ENCODE measurements at regions not wholly inside any gene's neighbourhood (a gene's known extent, or its start where the extent isn't known, plus 50 kb on each side); places are given as distances from the start of the nearest gene placed in this dataset.
"Not testable (repeated sequence)": the region's sequence is repeated elsewhere in the genome, so short reads cannot be mapped to it uniquely, and the experiment has no call there.

GRCh38 chr6:109253366-109253765 is 128.9 kb downstream of the CD164 start:
- no peak for DNase-seq (ENCODE audit: low read depth)

DNA sequence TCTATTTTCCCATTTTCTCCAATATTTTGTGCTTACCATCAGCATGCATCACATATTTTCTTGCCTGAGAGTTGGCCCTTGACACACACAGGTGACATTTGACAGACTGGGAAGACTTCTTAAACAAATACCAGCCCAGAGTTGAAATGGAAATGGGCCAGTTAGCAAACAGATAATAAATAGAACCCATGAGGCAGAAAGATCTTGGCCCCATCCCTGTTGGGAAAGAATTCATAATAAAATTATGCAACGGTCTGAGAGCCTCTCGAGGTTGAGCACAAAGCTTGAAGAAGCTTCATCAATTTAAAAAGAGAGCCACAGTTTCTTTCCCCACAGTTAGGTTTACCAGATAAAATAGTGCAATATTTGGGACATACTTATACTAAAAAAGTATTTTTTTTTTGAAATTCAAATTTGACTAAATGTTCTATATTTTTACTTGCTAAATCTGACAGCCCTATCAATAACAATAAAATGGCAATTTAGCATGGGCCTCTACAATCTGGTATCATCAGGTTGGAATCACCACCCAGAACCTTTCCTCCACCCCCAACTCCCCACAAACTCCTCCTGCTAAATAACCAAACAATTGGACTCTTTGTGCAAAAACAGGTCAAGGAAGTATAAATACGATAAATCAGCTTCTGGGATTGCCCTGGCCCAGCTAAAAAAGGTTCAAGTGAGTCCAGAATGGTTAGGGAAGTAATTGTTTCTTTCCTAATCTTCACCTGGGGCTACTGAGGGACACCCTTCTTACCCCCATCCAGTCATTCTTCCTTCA is 129.8 kb downstream of the CD164 start:
- no peak for DNase-seq (ENCODE audit: low read depth)

DNA sequence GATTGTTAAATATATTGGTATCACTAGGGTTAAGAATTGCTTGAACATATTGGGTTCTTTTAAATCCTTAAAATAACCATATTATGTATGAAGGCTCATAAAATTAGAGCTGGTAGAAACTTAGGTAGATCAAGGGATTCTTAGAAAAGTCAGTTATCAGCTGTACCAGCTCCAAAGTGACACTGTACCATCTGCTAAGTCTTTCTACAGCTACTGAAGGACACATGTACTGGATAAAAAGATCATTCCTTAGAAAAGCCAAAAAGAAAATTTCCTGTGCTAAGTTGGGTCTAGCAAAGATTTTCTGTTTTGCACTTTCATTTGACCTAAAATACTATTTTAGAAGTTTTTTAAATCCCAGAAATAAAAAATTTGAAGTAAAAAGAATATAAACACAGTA is 130.4 kb downstream of the CD164 start:
- DNase-seq (ENCODE audit: low read depth): no peak

DNA sequence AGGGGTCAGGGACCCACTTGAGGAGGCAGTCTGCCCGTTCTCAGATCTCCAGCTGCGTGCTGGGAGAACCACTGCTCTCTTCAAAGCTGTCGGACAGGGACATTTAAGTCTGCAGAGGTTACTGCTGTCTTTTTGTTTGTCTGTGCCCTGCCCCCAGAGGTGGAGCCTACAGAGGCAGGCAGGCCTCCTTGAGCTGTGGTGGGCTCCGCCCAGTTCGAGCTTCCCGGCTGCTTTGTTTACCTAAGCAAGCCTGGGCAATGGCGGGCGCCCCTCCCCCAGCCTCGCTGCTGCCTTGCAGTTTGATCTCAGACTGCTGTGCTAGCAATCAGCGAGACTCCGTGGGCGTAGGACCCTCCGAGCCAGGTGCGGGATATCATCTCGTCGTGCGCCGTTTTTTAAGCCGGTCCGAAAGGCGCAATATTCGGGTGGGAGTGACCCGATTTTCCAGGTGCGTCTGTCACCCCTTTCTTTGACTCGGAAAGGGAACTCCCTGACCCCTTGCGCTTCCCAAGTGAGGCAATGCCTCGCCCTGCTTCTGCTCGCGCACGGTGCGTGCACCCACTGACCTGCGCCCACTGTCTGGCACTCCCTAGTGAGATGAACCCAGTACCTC is 131.6 kb downstream of the CD164 start:
- DNase-seq (ENCODE audit: low read depth): not testable (repeated sequence)

GRCh38 chr6:109243863-109244825 is 138.1 kb downstream of the CD164 start:
- DNase-seq (ENCODE audit: low read depth): no peak

- DNase-seq (ENCODE audit: low read depth): no peak
These were observed 139.3 kb downstream of the CD164 start for GRCh38 chr6:109242925-109243324.

GRCh38 chr6:109242029-109242428 is 140.2 kb downstream of the CD164 start:
- no peak for DNase-seq (ENCODE audit: low read depth)

DNA sequence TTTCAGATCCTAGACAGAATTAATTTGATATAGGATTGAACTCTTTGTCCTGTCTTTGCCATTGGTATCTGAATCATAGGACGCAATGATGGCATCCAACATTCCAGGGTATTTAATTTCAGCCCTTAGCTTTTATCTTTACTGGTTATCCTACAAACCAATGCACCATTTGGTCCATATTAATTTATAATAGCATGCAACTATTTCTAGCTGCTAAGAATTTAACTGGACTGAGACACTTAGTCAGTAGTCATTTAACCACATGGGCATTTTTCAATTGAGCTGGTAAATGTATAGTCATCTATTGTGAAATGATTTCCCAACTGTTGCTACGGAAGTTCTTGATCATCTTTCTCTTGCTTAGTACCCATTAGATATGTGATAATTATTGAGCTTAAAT is 141.1 kb downstream of the CD164 start:
- peak; percentile 30 for DNase-seq (ENCODE audit: low read depth)

DNA sequence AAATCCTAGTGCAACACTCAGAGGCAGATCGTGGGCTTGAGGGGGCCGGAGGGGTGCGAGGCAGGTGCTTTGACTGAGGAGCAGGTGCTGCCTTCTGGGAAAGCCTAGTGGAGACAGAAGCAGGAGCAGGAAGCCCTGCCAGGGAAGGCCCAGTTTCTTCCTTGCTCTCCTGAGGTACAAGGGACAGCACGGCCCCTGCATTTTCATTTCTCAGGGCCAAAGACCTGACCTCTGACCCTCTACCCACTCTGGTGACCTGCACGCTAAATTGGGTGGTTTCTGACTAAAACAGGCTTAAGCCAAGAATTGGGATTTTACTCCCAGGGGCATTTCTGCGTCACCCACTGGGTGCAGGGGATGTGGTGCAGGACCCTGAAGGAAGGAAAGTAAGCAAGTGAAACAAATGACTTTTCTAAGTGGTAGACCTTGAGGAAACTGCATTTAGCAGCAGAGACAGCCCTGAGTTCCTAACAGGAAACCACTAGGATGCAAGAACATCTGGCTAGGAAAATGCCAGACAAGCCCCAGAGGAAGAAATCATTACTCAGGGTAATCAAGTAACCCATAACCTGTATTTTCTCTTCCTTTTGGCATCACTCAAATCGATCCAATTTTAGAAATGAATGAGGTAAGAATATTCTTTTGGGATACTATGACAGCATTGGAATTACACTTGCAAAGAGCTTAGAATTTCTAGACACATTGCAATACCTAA is 141.7 kb downstream of the CD164 start:
- no peak for DNase-seq (ENCODE audit: low read depth)

GRCh38 chr6:109239651-109240321 is 142.5 kb downstream of the CD164 start:
- DNase-seq (ENCODE audit: low read depth): no peak

- no peak for DNase-seq (ENCODE audit: low read depth)
These were observed 143.1 kb downstream of the CD164 start for GRCh38 chr6:109239160-109239559.

- no peak for DNase-seq (ENCODE audit: low read depth)
These were observed 143.1 kb downstream of the CEP57L1 start for GRCh38 chr6:109238396-109238795.

- DNase-seq (ENCODE audit: low read depth): no peak
These were observed 142.7 kb downstream of the CEP57L1 start for GRCh38 chr6:109237986-109238329.

DNA sequence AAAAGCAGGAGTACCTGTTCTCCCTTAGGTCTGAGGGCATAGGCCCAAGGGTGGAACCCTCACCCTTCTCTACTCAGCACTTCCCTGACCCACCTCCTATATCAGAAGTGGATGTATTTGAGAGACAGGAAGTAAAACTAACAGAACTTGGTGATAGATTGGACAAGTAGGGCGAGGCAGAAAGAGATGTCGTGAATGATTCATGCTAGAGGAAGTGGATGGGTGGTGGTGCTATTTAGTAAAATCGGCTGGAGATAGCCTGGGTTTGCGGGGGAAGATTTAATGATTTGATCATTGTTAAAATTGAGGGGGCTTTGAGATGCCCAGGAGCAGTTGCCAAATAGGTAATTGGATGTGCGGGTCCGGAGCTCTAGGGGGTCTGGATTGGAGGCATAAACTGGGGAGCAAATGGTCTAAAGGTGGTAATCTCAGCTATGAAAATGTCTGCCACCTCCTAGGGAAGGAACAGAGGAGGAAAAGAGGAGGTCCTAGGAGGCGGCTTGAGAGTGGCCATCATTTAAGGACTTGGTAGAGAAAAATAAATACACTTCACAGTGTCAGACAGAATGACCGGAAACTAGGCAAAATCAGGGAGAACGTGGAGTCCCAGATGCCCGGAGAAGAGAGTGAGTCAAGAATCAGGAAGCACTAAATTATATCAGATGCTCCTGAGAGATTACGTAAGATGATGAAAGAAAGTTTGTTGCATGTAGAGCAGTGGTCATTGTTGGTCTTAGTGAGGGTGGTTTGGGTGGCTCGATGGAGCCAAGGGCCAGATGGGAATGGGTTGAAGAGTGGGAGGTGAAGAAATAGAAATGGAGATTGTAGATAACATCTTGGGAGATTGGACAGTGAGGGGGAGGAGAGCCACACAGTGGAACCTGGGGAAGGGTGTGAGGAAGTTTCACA is 142.0 kb downstream of the CEP57L1 start:
- DNase-seq (ENCODE audit: low read depth): no peak

DNA sequence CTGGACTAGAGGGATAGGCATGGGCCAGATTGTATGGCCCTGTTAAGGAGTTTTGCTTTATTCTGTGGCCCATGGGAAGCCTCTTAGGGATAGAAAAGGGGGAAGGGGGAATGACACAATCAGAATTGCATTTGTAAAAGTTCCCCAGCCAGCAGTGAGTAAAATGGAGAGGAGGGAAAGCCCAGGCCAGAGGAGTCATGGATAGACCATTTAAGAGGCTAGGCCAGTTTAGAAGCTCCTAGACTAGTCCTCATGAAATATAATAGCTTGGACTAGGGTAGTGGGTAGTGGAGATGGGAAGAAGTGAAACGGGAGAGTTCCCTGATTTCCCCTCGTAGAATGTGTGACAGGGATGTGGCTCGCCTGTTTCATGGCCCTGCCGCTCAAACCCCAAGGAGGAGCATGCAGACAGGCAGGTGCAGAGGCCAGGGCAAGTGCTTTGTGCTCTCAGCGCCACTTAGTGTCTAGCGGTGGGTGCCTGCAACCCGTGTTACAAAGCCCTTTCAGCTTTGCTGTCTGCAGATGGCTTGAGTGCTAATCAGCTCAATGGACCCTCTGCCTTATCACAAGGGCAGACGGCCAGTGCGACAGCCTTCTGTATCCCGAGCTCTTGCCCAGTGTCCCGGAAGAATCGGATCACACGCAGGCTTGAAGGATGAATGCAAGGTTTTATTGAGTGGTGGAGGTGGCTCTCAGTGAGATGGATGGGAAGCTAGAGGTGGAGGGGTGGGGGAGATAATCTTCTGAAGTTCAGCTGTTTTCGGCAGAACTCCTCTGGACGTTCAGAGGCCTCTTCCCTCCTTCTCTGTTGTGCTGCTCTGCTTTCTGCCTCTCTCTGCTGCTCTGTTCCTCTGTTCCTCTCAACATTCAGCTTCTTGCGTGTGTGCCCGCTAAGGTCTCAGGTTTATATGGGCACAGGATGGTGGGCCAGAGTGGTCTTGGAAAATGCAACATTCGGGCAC is 141.1 kb downstream of the CEP57L1 start:
- DNase-seq (ENCODE audit: low read depth): no peak

GRCh38 chr6:109235481-109236038 is 140.3 kb downstream of the CEP57L1 start:
- DNase-seq (ENCODE audit: low read depth): no peak

DNA sequence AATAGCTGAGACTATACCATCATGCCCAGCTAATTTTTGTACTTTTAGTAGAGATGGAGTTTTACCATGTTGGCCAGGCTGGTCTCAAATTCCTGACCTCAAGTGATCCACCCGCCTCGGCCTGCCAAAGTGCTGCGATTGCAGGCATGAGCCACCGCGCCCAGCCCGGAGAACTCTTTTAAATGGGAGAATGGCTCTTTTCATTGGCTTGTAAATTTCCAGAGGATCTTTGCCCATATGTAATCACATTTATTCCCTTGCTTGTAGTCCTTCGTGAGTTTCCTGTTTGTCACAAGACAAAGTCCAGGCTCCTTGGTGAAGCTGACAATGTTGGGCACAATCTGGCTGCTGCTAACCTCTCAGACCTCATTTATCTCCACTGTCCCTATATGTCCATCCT is 135.1 kb downstream of the CEP57L1 start:
- no peak for DNase-seq (ENCODE audit: low read depth)

GRCh38 chr6:109229536-109229935 is 134.2 kb downstream of the CEP57L1 start:
- DNase-seq (ENCODE audit: low read depth): no peak

DNA sequence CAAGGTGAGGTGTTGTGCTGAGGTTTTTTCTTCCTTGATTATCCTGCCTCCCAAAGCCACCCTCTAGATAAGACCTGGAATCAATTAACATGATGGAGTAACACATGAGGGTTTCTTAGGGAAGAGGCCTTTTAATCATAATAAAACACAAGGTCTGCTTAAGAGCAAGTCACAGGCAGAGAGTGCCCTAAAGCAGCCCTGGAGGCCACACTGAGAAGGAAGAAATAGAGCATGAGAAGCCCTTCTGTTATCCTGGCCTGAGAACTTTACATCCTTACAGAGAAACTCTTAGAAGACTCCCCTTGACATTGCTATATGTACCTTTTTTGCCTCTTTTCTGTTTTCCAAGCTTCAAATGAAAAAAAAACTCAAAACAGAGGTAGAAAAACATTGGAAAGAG is 132.3 kb downstream of the CEP57L1 start:
- DNase-seq (ENCODE audit: low read depth): no peak
